Neural progenitor cell (in vitro differentiated cells): ENCODE measurements at regions not wholly inside any gene's neighbourhood (a gene's known extent, or its start where the extent isn't known, plus 50 kb on each side); places are given as distances from the start of the nearest gene placed in this dataset.

ENCODE experiments used
- EZH2 ChIP-seq: fragments of 200-600 bp; sonication (generic); IDR thresholded peaks from 2 replicates; pipeline ENCODE4 v1.6.1; 2017; ENCODE audit warnings: antibody characterized with exemption, mild to moderate bottlenecking, moderate library complexity
- EZH2phosphoT487 ChIP-seq: fragments of 200-600 bp; sonication (generic); IDR thresholded peaks from 2 replicates; pipeline ENCODE4 v1.6.1; 2017; ENCODE audit warnings: antibody characterized with exemption

- TF ChIP-seq EZH2 (no peak), EZH2phosphoT487 (no peak)
Measured at GRCh38 chr9:86722706-86723075, 224.6 kb downstream of the GAS1 start.
